Choroid plexus epithelial cell (primary cell): ENCODE measurements at regions not wholly inside any gene's neighbourhood (a gene's known extent, or its start where the extent isn't known, plus 50 kb on each side); places are given as distances from the start of the nearest gene placed in this dataset.
A peak's percentile ranks its signal among the peaks of the same experiment; 100 is the strongest.

ENCODE experiments used
- DNase-seq: peaks from one replicate; pipeline ENCODE4 v3.0.0-alpha.2; 2010; ENCODE audit warnings: low read depth
- H3K4me3 ChIP-seq: 2 replicates; pipeline ENCODE4 v1.5.1; 2011; ENCODE audit warnings: low read depth, mild to moderate bottlenecking, control low read depth, low read length, moderate library complexity
- CTCF ChIP-seq: conservative IDR thresholded peaks from 2 replicates; pipeline ENCODE4 v1.5.1; 2011; ENCODE audit warnings: low read depth, mild to moderate bottlenecking, control low read depth, inconsistent platforms, low read length, moderate library complexity

GRCh38 chr10:78937800-78938694 is 130.7 kb upstream of the ZMIZ1 start:
- no peak for DNase-seq
- no peak overlapping the region for H3K4me3 ChIP-seq
- TF ChIP-seq CTCF = peak; percentile 50

- no peak for DNase-seq
- TF ChIP-seq CTCF = no peak
Observed at GRCh38 chr10:78938695-78939672, 129.8 kb upstream of the ZMIZ1 start.

GRCh38 chr10:78942091-78942501 is 126.7 kb upstream of the ZMIZ1 start:
- H3K4me3 ChIP-seq = no peak overlapping the region
- no peak for DNase-seq
- TF ChIP-seq CTCF = no peak

More at GRCh38 chr10:78938695-78939672, 129.8 kb upstream of the ZMIZ1 start:
- H3K4me3 ChIP-seq = no peak overlapping the region

- H3K4me3 ChIP-seq = no peak overlapping the region
- TF ChIP-seq CTCF = peak; percentile 59
- peak; percentile 99 for DNase-seq
Observed at GRCh38 chr10:78944723-78945312, 123.9 kb upstream of the ZMIZ1 start.

- H3K4me3 ChIP-seq = no peak overlapping the region
- DNase-seq = no peak
- no peak for TF ChIP-seq CTCF
Observed at GRCh38 chr10:78945838-78946237, 122.9 kb upstream of the ZMIZ1 start.

- no peak for TF ChIP-seq CTCF
- H3K4me3 ChIP-seq = no peak overlapping the region
- no peak for DNase-seq
Observed at GRCh38 chr10:78947226-78947625, 121.5 kb upstream of the ZMIZ1 start.
